Stomach (tissue), 8 donors: ENCODE measurements at regions not wholly inside any gene's neighbourhood (a gene's known extent, or its start where the extent isn't known, plus 50 kb on each side); places are given as distances from the start of the nearest gene placed in this dataset.

Experiments
- DNase-seq, 2 donors: peaks; one replicate each; pipeline versions ENCODE4 v3.0.0 to v3.0.0-alpha.2; 2013 to 2019
- H3K27ac ChIP-seq, 5 donors: fragments of 200-600 bp in 4 of 5; sonication (generic) in 4 of 5; one replicate each; pipeline ENCODE4 v1.5.1; 2013 to 2019; ENCODE audit warnings: mild to moderate bottlenecking in 1 of 5, moderate library complexity in 1 of 5
- H3K27me3 ChIP-seq, 3 donors: fragments of 200-600 bp; sonication (generic); one replicate each; pipeline ENCODE4 v1.5.1; 2017 to 2019; ENCODE audit warnings: mixed run types in 1 of 3
- H3K36me3 ChIP-seq, 4 donors: fragments of 200-600 bp; sonication (generic); 1 replicate in 3 of 4; 2 replicates in 1 of 4; pipeline ENCODE4 v1.5.1; 2016 to 2019
- H3K4me1 ChIP-seq, 4 donors: fragments of 200-600 bp; sonication (generic); one replicate each; pipeline ENCODE4 v1.5.1; 2016 to 2019
- H3K4me3 ChIP-seq, 4 donors: fragments of 200-600 bp; sonication (generic) in 3 of 4; one replicate each; pipeline ENCODE4 v1.5.1; 2016 to 2019; ENCODE audit warnings: mild to moderate bottlenecking in 1 of 4
- H3K9me3 ChIP-seq, 4 donors: fragments of 200-600 bp; sonication (generic); one replicate each; pipeline ENCODE4 v1.5.1; 2016 to 2019
- EP300 ChIP-seq: sonication (generic); formaldehyde crosslinking; IDR thresholded peaks from one replicate; pipeline ENCODE4 v1.6.1; 2017; ENCODE audit warnings: antibody characterized with exemption
- POLR2A ChIP-seq, 4 donors: fragments of 450-650 bp; IDR thresholded peaks; one replicate each; pipeline ENCODE4 v1.6.1; 2016; ENCODE audit warnings: antibody characterized with exemption in 4 of 4, control low read depth in 2 of 4, mild to moderate bottlenecking in 1 of 4, moderate library complexity in 1 of 4
- POLR2AphosphoS5 ChIP-seq, 3 donors: sonication (generic); formaldehyde crosslinking; IDR thresholded peaks; one replicate each; pipeline ENCODE4 v1.6.1; 2016; ENCODE audit warnings: antibody characterized with exemption in 3 of 3
- WGBS, 5 donors: extraction: QIAGEN DNeasy Blood & Tissue Kit in 3 of 5; methylation state at CpG; one replicate each; pipeline versions ENCODE4 v1.1.5 to v1.1.7; 2013 to 2018; 5-methylcytosine and 5-hydroxymethylcytosine counted together
- intact Hi-C: fragments of 100-400 bp; cut with DNase I; formaldehyde crosslinking; loops from one replicate; pipeline ENCODE4 v1.15.1; 2023; ENCODE audit warnings: low total_unique reads
- TF ChIP-seq, protein P1 (sequence below), 7 experiments: fragments of 450-650 bp in 4 of 7; fragments of 200-600 bp in 3 of 7; sonication (generic) in 3 of 7; IDR thresholded peaks; one replicate each; pipeline ENCODE4 v1.5.1; 2016 to 2019; ENCODE audit warnings: antibody characterized with exemption in 7 of 7, control low read depth in 2 of 7, mild to moderate bottlenecking in 1 of 7
- donor health status: healthy with polysubstance abuse.
- donor health status: Bipolar disorder and iron deficiency.
- donor health status: healthy.

DNA sequence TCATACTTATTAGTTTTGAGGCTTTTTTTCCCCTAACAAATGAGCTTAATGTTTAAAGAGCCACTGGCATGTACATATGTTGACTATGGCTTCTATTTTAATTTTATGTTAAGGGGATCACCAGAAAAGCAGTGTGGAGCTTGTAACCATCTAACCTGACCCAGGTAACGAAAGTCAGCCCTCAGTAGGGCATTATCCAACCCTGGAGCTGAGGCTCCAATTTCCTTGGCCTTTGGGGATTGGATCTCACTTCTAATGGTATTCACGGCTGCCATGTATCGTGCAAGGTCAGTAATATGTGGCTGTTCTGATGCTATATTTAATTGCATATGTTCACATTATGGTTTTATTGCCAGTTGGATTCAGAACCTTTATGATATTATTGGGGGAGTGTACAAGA is 75.2 kb upstream of the CCSER1 start:
- H3K9me3 ChIP-seq = no peaks in the 10 kb centered on the region
- no peak overlapping the region for H3K27ac ChIP-seq
- intact Hi-C loops = no loop called here
- H3K4me1 ChIP-seq = no peaks in the 10 kb centered on the region
- no peak for TF ChIP-seq EP300
- TF ChIP-seq POLR2AphosphoS5 (IDR thresholded peaks at IDR 0.05) = no peak
- no peak for TF ChIP-seq POLR2A (IDR thresholded peaks at IDR 0.05)
- TF ChIP-seq, protein P1, sequence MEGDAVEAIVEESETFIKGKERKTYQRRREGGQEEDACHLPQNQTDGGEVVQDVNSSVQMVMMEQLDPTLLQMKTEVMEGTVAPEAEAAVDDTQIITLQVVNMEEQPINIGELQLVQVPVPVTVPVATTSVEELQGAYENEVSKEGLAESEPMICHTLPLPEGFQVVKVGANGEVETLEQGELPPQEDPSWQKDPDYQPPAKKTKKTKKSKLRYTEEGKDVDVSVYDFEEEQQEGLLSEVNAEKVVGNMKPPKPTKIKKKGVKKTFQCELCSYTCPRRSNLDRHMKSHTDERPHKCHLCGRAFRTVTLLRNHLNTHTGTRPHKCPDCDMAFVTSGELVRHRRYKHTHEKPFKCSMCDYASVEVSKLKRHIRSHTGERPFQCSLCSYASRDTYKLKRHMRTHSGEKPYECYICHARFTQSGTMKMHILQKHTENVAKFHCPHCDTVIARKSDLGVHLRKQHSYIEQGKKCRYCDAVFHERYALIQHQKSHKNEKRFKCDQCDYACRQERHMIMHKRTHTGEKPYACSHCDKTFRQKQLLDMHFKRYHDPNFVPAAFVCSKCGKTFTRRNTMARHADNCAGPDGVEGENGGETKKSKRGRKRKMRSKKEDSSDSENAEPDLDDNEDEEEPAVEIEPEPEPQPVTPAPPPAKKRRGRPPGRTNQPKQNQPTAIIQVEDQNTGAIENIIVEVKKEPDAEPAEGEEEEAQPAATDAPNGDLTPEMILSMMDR (IDR thresholded peaks at IDR 0.05) = no peak
- H3K4me3 ChIP-seq = no peak overlapping the region
- no peak for DNase-seq
- WGBS, 5 donors = 89 to 96% (median 91%) methylated on average over 3 of the region's 3 CpGs
- no peaks in the 10 kb centered on the region for H3K36me3 ChIP-seq
- no peaks in the 10 kb centered on the region for H3K27me3 ChIP-seq

DNA sequence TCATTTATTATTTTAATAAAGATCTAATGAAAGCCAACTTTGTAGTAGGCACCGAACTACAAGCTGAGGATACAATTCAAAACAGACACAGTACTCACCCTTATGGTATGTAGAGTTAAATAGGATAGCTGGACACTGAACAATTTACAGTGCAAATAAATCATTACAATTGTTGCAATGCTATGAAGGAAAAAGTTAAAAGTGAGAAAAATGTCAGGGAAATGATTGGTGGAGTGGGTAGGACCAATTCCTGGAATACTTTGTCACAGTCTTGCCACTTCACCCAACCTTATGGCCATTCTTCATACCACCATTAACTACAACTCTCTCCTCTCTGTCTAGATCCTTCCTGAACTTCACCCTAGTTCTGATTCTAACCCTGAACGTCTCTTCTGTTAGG is 70.1 kb upstream of the CCSER1 start:
- no peak for DNase-seq

DNA sequence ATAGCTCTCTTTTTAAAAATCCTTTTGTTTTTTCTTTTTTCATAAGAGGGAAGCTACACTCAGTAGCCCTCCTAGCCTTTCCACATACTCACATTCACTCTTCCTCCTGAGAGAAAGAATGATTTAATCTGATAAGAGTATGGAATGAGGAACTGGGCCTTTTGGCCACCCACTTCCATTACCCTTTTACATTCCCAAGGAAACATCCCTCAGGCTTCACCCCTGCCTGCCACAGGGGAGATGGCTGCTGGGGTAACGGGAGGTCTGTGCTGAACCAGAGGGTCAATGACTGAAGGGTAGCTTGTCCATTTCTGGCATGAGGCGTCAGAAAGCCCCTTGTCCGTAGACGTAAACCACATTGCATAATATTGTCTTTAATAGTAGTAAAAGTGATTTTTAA is 67.2 kb upstream of the CCSER1 start:
- no peak for TF ChIP-seq POLR2A (IDR thresholded peaks at IDR 0.05)
- no peak for TF ChIP-seq EP300
- TF ChIP-seq POLR2AphosphoS5 (IDR thresholded peaks at IDR 0.05) = no peak
- TF ChIP-seq, protein P1 (IDR thresholded peaks at IDR 0.05) = no peak
- 87 to 95% (median 92%) methylated on average over 4 of the region's 4 CpGs for WGBS, 5 donors
- no peaks in the 10 kb centered on the region for H3K36me3 ChIP-seq
- H3K4me3 ChIP-seq = no peak overlapping the region
- H3K4me1 ChIP-seq = no peaks in the 10 kb centered on the region
- no peak overlapping the region for H3K27ac ChIP-seq
- no peaks in the 10 kb centered on the region for H3K27me3 ChIP-seq
- intact Hi-C loops = no loop called here
- no peak for DNase-seq
- no peaks in the 10 kb centered on the region for H3K9me3 ChIP-seq

More for the DNA sequence above, 70.1 kb upstream of the CCSER1 start:
- Histone ChIP-seq H3K27ac (no peak overlapping the region), H3K4me1 (no peaks in the 10 kb centered on the region), H3K36me3 (no peaks in the 10 kb centered on the region), H3K27me3 (no peaks in the 10 kb centered on the region), H3K4me3 (no peak overlapping the region), H3K9me3 (no peaks in the 10 kb centered on the region)
- WGBS, 5 donors = 53 to 82% (median 61%) methylated on average over 2 of the region's 2 CpGs
- TF ChIP-seq EP300 (no peak), POLR2A (IDR thresholded peaks at IDR 0.05) (no peak), POLR2AphosphoS5 (IDR thresholded peaks at IDR 0.05) (no peak)
- TF ChIP-seq, protein P1 (IDR thresholded peaks at IDR 0.05) = no peak
- intact Hi-C loops = no loop called here

DNA sequence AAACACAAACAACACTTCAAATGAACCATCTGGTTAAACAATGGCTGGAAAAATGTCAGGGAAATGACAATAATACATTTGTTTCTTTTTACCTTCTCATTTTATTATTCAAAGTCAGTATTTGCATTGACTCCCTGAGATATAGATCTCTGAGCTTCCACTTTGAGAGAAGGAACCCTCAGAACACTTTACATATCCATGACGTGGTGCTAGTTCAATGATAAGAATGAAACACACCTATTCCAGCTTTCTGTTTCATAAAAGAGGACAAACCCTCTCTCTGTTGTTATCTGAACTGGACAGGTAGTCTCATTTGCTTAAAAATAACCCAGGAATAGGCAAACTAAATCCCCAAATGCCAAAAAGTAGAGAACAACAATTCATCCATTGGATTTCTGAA is 65.3 kb upstream of the CCSER1 start:
- Histone ChIP-seq H3K27me3 (no peaks in the 10 kb centered on the region), H3K4me1 (no peaks in the 10 kb centered on the region), H3K4me3 (no peak overlapping the region), H3K27ac (no peak overlapping the region), H3K9me3 (no peaks in the 10 kb centered on the region), H3K36me3 (no peaks in the 10 kb centered on the region)
- WGBS, 5 donors = 16 to 34% (median 31%) methylated on average over 1 of the region's 1 CpG
- DNase-seq = no peak
- intact Hi-C loops = no loop called here
- no peak for TF ChIP-seq EP300
- TF ChIP-seq POLR2A (IDR thresholded peaks at IDR 0.05) = no peak
- TF ChIP-seq, protein P1 (IDR thresholded peaks at IDR 0.05) = no peak
- no peak for TF ChIP-seq POLR2AphosphoS5 (IDR thresholded peaks at IDR 0.05)
